BJ (cell line): ENCODE measurements at regions not wholly inside any gene's neighbourhood (a gene's known extent, or its start where the extent isn't known, plus 50 kb on each side); places are given as distances from the start of the nearest gene placed in this dataset.

ENCODE experiments used
- CTCF ChIA-PET: fragments of 350-600 bp; formaldehyde crosslinking; extraction: SDS; loops from one replicate; lab custom pipeline; 2021; ENCODE audit warnings: antibody characterized with exemption, inconsistent platforms; lab: Yijun Ruan, JAX
- POLR2A ChIA-PET: fragments of 300-600 bp; sonication (Branson Sonifier 250); formaldehyde crosslinking; extraction: SDS; loops from one replicate; lab custom pipeline; 2021; ENCODE audit warnings: antibody characterized with exemption; lab: Charles Lee
- DNase-seq: peaks from one replicate; pipeline ENCODE4 v3.0.0-alpha.2; 2011; ENCODE audit warnings: low read depth
- H3K27me3 ChIP-seq: 2 replicates; pipeline ENCODE4 v1.6.0; 2011; ENCODE audit warnings: low read length; ENCODE audit not compliant: control insufficient read depth, insufficient read depth
- H3K36me3 ChIP-seq: 2 replicates; pipeline ENCODE4 v1.5.1; 2011; ENCODE audit warnings: low read length; ENCODE audit not compliant: control insufficient read depth, insufficient read depth
- H3K4me3 ChIP-seq: 2 replicates; pipeline ENCODE4 v1.5.1; 2011; ENCODE audit warnings: low read depth, mild to moderate bottlenecking, control low read depth, low read length
- CTCF ChIP-seq: IDR thresholded peaks from 2 replicates; pipeline ENCODE4 v1.5.1; 2011; ENCODE audit warnings: low read depth, mild to moderate bottlenecking, control low read depth, inconsistent platforms, low read length, moderate library complexity; ENCODE audit not compliant: insufficient read depth

GRCh38 chr11:116077092-116077491 lies 572.9 kb upstream of the CADM1 start:
- no peak for DNase-seq
- POLR2A ChIA-PET: no interaction called here
- CTCF ChIA-PET: no interaction called here
- H3K36me3 ChIP-seq: no peaks in the 10 kb centered on the region
- no peak overlapping the region for H3K4me3 ChIP-seq
- no peak for TF ChIP-seq CTCF
- no peaks in the 10 kb centered on the region for H3K27me3 ChIP-seq

- no peak for DNase-seq
- ChIA-PET CTCF (no interaction called here), POLR2A (no interaction called here)
- TF ChIP-seq CTCF: no peak
- Histone ChIP-seq H3K27me3 (no peaks in the 10 kb centered on the region), H3K36me3 (no peaks in the 10 kb centered on the region), H3K4me3 (no peak overlapping the region)
These were observed 569.9 kb upstream of the CADM1 start for GRCh38 chr11:116073854-116074837.

- CTCF ChIA-PET: no interaction called here
- POLR2A ChIA-PET: no interaction called here
- no peak for DNase-seq
- no peaks in the 10 kb centered on the region for H3K27me3 ChIP-seq
- no peaks in the 10 kb centered on the region for H3K36me3 ChIP-seq
- no peak for TF ChIP-seq CTCF
- no peak overlapping the region for H3K4me3 ChIP-seq
These were observed 568.6 kb upstream of the CADM1 start for GRCh38 chr11:116072601-116073410.

GRCh38 chr11:116072133-116072532 lies 567.9 kb upstream of the CADM1 start:
- CTCF ChIA-PET: no interaction called here
- Histone ChIP-seq H3K27me3 (no peaks in the 10 kb centered on the region), H3K36me3 (no peaks in the 10 kb centered on the region), H3K4me3 (no peak overlapping the region)
- POLR2A ChIA-PET: no interaction called here
- TF ChIP-seq CTCF: no peak
- DNase-seq: no peak

- H3K27me3 ChIP-seq: no peaks in the 10 kb centered on the region
- POLR2A ChIA-PET: no interaction called here
- TF ChIP-seq CTCF: no peak
- H3K4me3 ChIP-seq: no peak overlapping the region
- no peak for DNase-seq
- CTCF ChIA-PET: no interaction called here
- H3K36me3 ChIP-seq: no peaks in the 10 kb centered on the region
These were observed 567.0 kb upstream of the CADM1 start for GRCh38 chr11:116071241-116071640.
